ENCODE measurements at regions not wholly inside any gene's neighbourhood (a gene's known extent, or its start where the extent isn't known, plus 50 kb on each side); places are given as distances from the start of the nearest gene placed in this dataset.

GRCh38 chr2:211068108-211068780 lies 511.8 kb downstream of the CPS1 start:
- no peak for DNase-seq (ENCODE audit: low read depth in 2 of 2)
- Histone ChIP-seq H3K27me3 (ENCODE audit: control insufficient read depth, insufficient read depth, low read length) (no peaks in the 10 kb centered on the region), H3K4me2 (ENCODE audit: extremely low read depth, insufficient read depth, low read length) (no peak overlapping the region), H3K36me3 (ENCODE audit: control insufficient read depth, insufficient read depth, low read length) (no peaks in the 10 kb centered on the region), H3K4me3 (replicated peaks in 1 of 4; ENCODE audit: control extremely low read depth in 1 of 4, insufficient read depth in 1 of 4, low read depth in 3 of 4, low read length in 4 of 4) (no peak overlapping the region), H3K9me3 (ENCODE audit: control insufficient read depth, insufficient read depth, low read depth, low read length) (no peaks in the 10 kb centered on the region), H3K79me2 (ENCODE audit: control insufficient read depth, insufficient read depth, low read length) (no peaks in the 10 kb centered on the region), H3K9ac (ENCODE audit: insufficient read depth, low read length) (no peak overlapping the region), H2AFZ (ENCODE audit: low read length) (no peak overlapping the region), H3K27ac (ENCODE audit: insufficient read depth, low read length) (no peak overlapping the region), H3K4me1 (ENCODE audit: control insufficient read depth, extremely low read depth, insufficient read depth, low read length) (no peaks in the 10 kb centered on the region), H4K20me1 (ENCODE audit: control insufficient read depth, extremely low read depth, insufficient read depth, low read length) (no peaks in the 10 kb centered on the region)
- TF ChIP-seq CTCF (conservative IDR thresholded peaks at IDR 0.05 in 1 of 2, IDR thresholded peaks at IDR 0.05 in 1 of 2; ENCODE audit: low read depth in 1 of 2, low read length in 2 of 2) (no peak), EZH2 (IDR thresholded peaks at IDR 0.05; ENCODE audit: low read length, missing control alignments) (no peak)

GRCh38 chr2:211070547-211070946 lies 514.1 kb downstream of the CPS1 start:
- Histone ChIP-seq H3K79me2 (ENCODE audit: control insufficient read depth, insufficient read depth, low read length) (no peaks in the 10 kb centered on the region), H2AFZ (ENCODE audit: low read length) (no peak overlapping the region), H3K36me3 (ENCODE audit: control insufficient read depth, insufficient read depth, low read length) (no peaks in the 10 kb centered on the region), H3K4me2 (ENCODE audit: extremely low read depth, insufficient read depth, low read length) (no peak overlapping the region), H4K20me1 (ENCODE audit: control insufficient read depth, extremely low read depth, insufficient read depth, low read length) (no peaks in the 10 kb centered on the region), H3K9me3 (ENCODE audit: control insufficient read depth, insufficient read depth, low read depth, low read length) (no peaks in the 10 kb centered on the region), H3K9ac (ENCODE audit: insufficient read depth, low read length) (no peak overlapping the region), H3K27me3 (ENCODE audit: control insufficient read depth, insufficient read depth, low read length) (no peaks in the 10 kb centered on the region), H3K27ac (ENCODE audit: insufficient read depth, low read length) (no peak overlapping the region), H3K4me1 (ENCODE audit: control insufficient read depth, extremely low read depth, insufficient read depth, low read length) (no peaks in the 10 kb centered on the region), H3K4me3 (replicated peaks in 1 of 4; ENCODE audit: control extremely low read depth in 1 of 4, insufficient read depth in 1 of 4, low read depth in 3 of 4, low read length in 4 of 4) (no peak overlapping the region)
- DNase-seq (ENCODE audit: low read depth in 2 of 2): no peak
- TF ChIP-seq EZH2 (IDR thresholded peaks at IDR 0.05; ENCODE audit: low read length, missing control alignments): no peak
- no peak for TF ChIP-seq CTCF (conservative IDR thresholded peaks at IDR 0.05 in 1 of 2, IDR thresholded peaks at IDR 0.05 in 1 of 2; ENCODE audit: low read depth in 1 of 2, low read length in 2 of 2)

DNA sequence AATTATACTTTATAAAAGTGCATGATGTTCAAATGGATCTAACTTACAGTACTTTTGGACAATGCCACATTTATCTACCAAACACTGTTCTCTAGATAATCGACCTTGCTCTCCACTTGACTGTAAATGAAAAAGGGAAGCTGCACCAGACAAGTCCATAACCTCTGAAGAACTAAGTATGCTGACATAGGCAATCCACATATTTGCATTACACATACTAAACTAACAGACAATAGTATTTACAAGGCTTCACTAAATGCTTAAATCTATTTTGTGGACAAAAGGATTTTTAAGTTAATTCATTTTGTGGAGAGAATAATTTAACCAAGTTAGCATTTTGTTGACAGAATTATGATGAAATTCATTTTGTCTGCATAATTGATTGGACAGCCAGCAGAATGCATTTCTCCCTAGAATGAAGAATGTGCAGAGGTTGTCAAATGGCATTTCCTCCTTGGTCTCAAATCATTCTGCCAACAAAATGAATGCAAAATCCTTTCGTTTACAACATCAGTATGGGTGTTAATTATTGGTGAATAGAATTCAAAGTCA lies 520.9 kb downstream of the CPS1 start:
- no peaks in the 10 kb centered on the region for H4K20me1 ChIP-seq (ENCODE audit: control insufficient read depth, extremely low read depth, insufficient read depth, low read length)
- no peak overlapping the region for H3K27ac ChIP-seq (ENCODE audit: insufficient read depth, low read length)
- no peaks in the 10 kb centered on the region for H3K27me3 ChIP-seq (ENCODE audit: control insufficient read depth, insufficient read depth, low read length)
- no peak overlapping the region for H3K9ac ChIP-seq (ENCODE audit: insufficient read depth, low read length)
- no peak for DNase-seq (ENCODE audit: low read depth in 2 of 2)
- TF ChIP-seq EZH2 (IDR thresholded peaks at IDR 0.05; ENCODE audit: low read length, missing control alignments): no peak
- no peak for TF ChIP-seq CTCF (conservative IDR thresholded peaks at IDR 0.05 in 1 of 2, IDR thresholded peaks at IDR 0.05 in 1 of 2; ENCODE audit: low read depth in 1 of 2, low read length in 2 of 2)
- H3K36me3 ChIP-seq (ENCODE audit: control insufficient read depth, insufficient read depth, low read length): no peaks in the 10 kb centered on the region
- no peak overlapping the region for H2AFZ ChIP-seq (ENCODE audit: low read length)
- no peaks in the 10 kb centered on the region for H3K9me3 ChIP-seq (ENCODE audit: control insufficient read depth, insufficient read depth, low read depth, low read length)
- H3K79me2 ChIP-seq (ENCODE audit: control insufficient read depth, insufficient read depth, low read length): no peaks in the 10 kb centered on the region
- H3K4me1 ChIP-seq (ENCODE audit: control insufficient read depth, extremely low read depth, insufficient read depth, low read length): no peaks in the 10 kb centered on the region
- no peak overlapping the region for H3K4me2 ChIP-seq (ENCODE audit: extremely low read depth, insufficient read depth, low read length)
- H3K4me3 ChIP-seq (replicated peaks in 1 of 4; ENCODE audit: control extremely low read depth in 1 of 4, insufficient read depth in 1 of 4, low read depth in 3 of 4, low read length in 4 of 4): no peak overlapping the region
